Endothelial cell of umbilical vein (primary cell): ENCODE measurements at regions not wholly inside any gene's neighbourhood (a gene's known extent, or its start where the extent isn't known, plus 50 kb on each side); places are given as distances from the start of the nearest gene placed in this dataset.

Experiments used
- BruUV-seq: library from RNA; stranded (reverse); fragments of 400-500 nt; replicated peaks from 2 replicates; lab custom pipeline; 2021; lab: Mats Ljungman, UMichigan
- CTCF ChIA-PET: fragments of 300-600, 350-600 bp; sonication (Branson Sonifier 250); formaldehyde crosslinking; loops from one replicate; lab custom pipeline; 2021; ENCODE audit warnings: antibody characterized with exemption, inconsistent platforms; lab: Charles Lee
- POLR2A ChIA-PET: fragments of 300-600, 350-600 bp; sonication (Branson Sonifier 250); formaldehyde crosslinking; loops from one replicate; lab custom pipeline; 2021; ENCODE audit warnings: antibody characterized with exemption, inconsistent platforms; lab: Charles Lee
- DNase-seq: peaks from one replicate; pipeline ENCODE4 v3.0.0-alpha.2; 2011; ENCODE audit warnings: low read depth, low spot score
- FAIRE-seq: peaks from 2 replicates; lab custom pipeline; 2011; peaks lifted over from hg19 to GRCh38; lab: Jason Lieb, UNC
- H2AFZ ChIP-seq: 2 replicates; pipeline ENCODE4 v1.6.0; 2012; ENCODE audit warnings: low read depth, low read length, control low read depth, inconsistent platforms
- H3K27ac ChIP-seq: 2 replicates; pipeline ENCODE4 v1.5.1; 2011; ENCODE audit warnings: low read depth, mild to moderate bottlenecking, control low read depth, low read length, moderate library complexity; ENCODE audit not compliant: insufficient read depth
- H3K27me3 ChIP-seq, 2 experiments: 2 replicates each; pipeline versions ENCODE4 v1.6.0 to v1.6.1; 2011; ENCODE audit warnings: low read length in 2 of 2, mixed read lengths in 1 of 2; ENCODE audit not compliant: control insufficient read depth in 2 of 2, insufficient read depth in 2 of 2
- H3K36me3 ChIP-seq, 2 experiments: 2 replicates in 1 of 2; 3 replicates in 1 of 2; pipeline ENCODE4 v1.5.1; 2011; ENCODE audit warnings: low read length in 2 of 2, mild to moderate bottlenecking in 1 of 2, moderate library complexity in 1 of 2; ENCODE audit not compliant: control insufficient read depth in 2 of 2, insufficient read depth in 2 of 2; ENCODE audit errors: extremely low read depth in 1 of 2
- H3K4me1 ChIP-seq: 3 replicates; pipeline ENCODE4 v1.5.1; 2011; ENCODE audit warnings: mild to moderate bottlenecking, low read length; ENCODE audit not compliant: control insufficient read depth, insufficient read depth; ENCODE audit errors: extremely low read depth
- H3K4me2 ChIP-seq: 2 replicates; pipeline ENCODE4 v1.6.1; 2011; ENCODE audit warnings: low read length, control low read depth, mixed read lengths; ENCODE audit not compliant: insufficient read depth
- H3K4me3 ChIP-seq, 3 experiments: fragments of 200-600 bp in 1 of 3; sonication (generic), shearing (Covaris generic) in 1 of 3; replicated peaks in 1 of 3; 2 replicates each; pipeline ENCODE4 v1.5.1; 2011 to 2016; ENCODE audit warnings: control low read depth in 3 of 3, low read length in 3 of 3, mild to moderate bottlenecking in 2 of 3, inconsistent platforms in 1 of 3, low read depth in 1 of 3, moderate library complexity in 1 of 3; ENCODE audit not compliant: insufficient read depth in 1 of 3
- H3K79me2 ChIP-seq: 2 replicates; pipeline ENCODE4 v1.6.0; 2012; ENCODE audit warnings: low read length, inconsistent platforms; ENCODE audit not compliant: control insufficient read depth, insufficient read depth
- H3K9ac ChIP-seq: replicated peaks from 2 replicates; pipeline ENCODE3; 2011; ENCODE audit warnings: low read length, control low read depth; ENCODE audit not compliant: insufficient read depth; ENCODE audit errors: extremely low read depth
- H3K9me1 ChIP-seq: replicated peaks from 3 replicates; pipeline ENCODE4 v1.6.0; 2011; ENCODE audit warnings: mild to moderate bottlenecking, low read length; ENCODE audit not compliant: control insufficient read depth, insufficient read depth; ENCODE audit errors: extremely low read depth
- H3K9me3 ChIP-seq: replicated peaks from 2 replicates; pipeline ENCODE4 v1.5.1; 2012; ENCODE audit warnings: low read length, inconsistent platforms; ENCODE audit not compliant: control insufficient read depth, insufficient read depth
- H4K20me1 ChIP-seq: replicated peaks from 2 replicates; pipeline ENCODE3; 2011; ENCODE audit warnings: mild to moderate bottlenecking, low read length; ENCODE audit not compliant: control insufficient read depth, insufficient read depth; ENCODE audit errors: extremely low read depth
- EZH2 ChIP-seq: IDR thresholded peaks from 2 replicates; pipeline ENCODE4 v1.6.1; 2012; ENCODE audit warnings: borderline replicate concordance, low read depth, mild to moderate bottlenecking, moderate library complexity, low read length, inconsistent platforms; ENCODE audit not compliant: severe bottlenecking
- FOS ChIP-seq: IDR thresholded peaks from 2 replicates; pipeline ENCODE4 v1.6.1; 2011; ENCODE audit warnings: mild to moderate bottlenecking, low read length, moderate library complexity, borderline replicate concordance; ENCODE audit not compliant: insufficient read depth
- GATA2 ChIP-seq: IDR thresholded peaks from 2 replicates; pipeline ENCODE4 v1.7.0; 2011; ENCODE audit warnings: low read depth, mild to moderate bottlenecking, moderate library complexity, mixed read lengths, low read length; ENCODE audit not compliant: insufficient read length, insufficient read depth
- JUN ChIP-seq: IDR thresholded peaks from 2 replicates; pipeline ENCODE4 v1.6.1; 2011; ENCODE audit warnings: borderline replicate concordance, low read depth; ENCODE audit not compliant: insufficient read length, insufficient read depth
- MYC ChIP-seq: IDR thresholded peaks from one replicate; pipeline ENCODE4 v1.6.1; 2011; ENCODE audit warnings: mild to moderate bottlenecking, low read depth, low read length
- POLR2A ChIP-seq: IDR thresholded peaks from 2 replicates; pipeline ENCODE4 v1.6.1; 2012; ENCODE audit warnings: low read depth, mild to moderate bottlenecking, control low read depth, low read length
- POLR2AphosphoS5 ChIP-seq: IDR thresholded peaks from 2 replicates; pipeline ENCODE4 v1.6.1; 2012; ENCODE audit warnings: low read depth, mild to moderate bottlenecking, control low read depth, low read length, moderate library complexity; ENCODE audit not compliant: insufficient read depth
- dilution Hi-C: fragments of 300-500 bp; cut with MboI; formaldehyde crosslinking; loops from one replicate; pipeline ENCODE4 v1.15.0; 2019; ENCODE audit warnings: low sequenced_read_pairs; ENCODE audit not compliant: extremely low pct_ligation_motif_present
- intact Hi-C: fragments of 100-400 bp; cut with micrococcal nuclease; formaldehyde crosslinking; loops from one replicate; pipeline ENCODE4 v1.10.0; 2022
- TF ChIP-seq, protein P1 (sequence below): IDR thresholded peaks from 2 replicates; pipeline ENCODE4 v1.6.1; 2011; ENCODE audit not compliant: insufficient read depth, insufficient read length
- TF ChIP-seq, protein P2 (sequence below), 2 donors: IDR thresholded peaks; 1 replicate in 1 of 2; 2 replicates in 1 of 2; pipeline ENCODE4 v1.5.1; 2011; ENCODE audit warnings: low read length in 2 of 2, mild to moderate bottlenecking in 2 of 2, moderate library complexity in 2 of 2, control low read depth in 1 of 2, inconsistent platforms in 1 of 2, low read depth in 1 of 2; ENCODE audit not compliant: insufficient read depth in 1 of 2; ENCODE audit errors: extremely low read depth in 1 of 2

- Histone ChIP-seq H4K20me1 (no peaks in the 10 kb centered on the region), H3K9me1 (no peaks in the 10 kb centered on the region), H3K36me3 (no peaks in the 10 kb centered on the region), H3K27ac (no peak overlapping the region), H3K4me2 (no peak overlapping the region), H3K9me3 (no peaks in the 10 kb centered on the region), H2AFZ (no peak overlapping the region), H3K27me3 (peaks cover 2 to 6% of the 10 kb centered on the region in 2 experiments), H3K4me1 (no peaks in the 10 kb centered on the region), H3K9ac (no peak overlapping the region), H3K79me2 (no peaks in the 10 kb centered on the region), H3K4me3 (no peak overlapping the region)
- DNase-seq (no peak), FAIRE-seq (no peak)
- intact Hi-C loops (no loop called here), dilution Hi-C loops (no loop called here)
- BruUV-seq: no TSS peak
- TF ChIP-seq JUN (no peak), EZH2 (no peak), POLR2A (no peak), FOS (no peak), GATA2 (no peak), MYC (no peak), POLR2AphosphoS5 (no peak)
- TF ChIP-seq, protein P1, sequence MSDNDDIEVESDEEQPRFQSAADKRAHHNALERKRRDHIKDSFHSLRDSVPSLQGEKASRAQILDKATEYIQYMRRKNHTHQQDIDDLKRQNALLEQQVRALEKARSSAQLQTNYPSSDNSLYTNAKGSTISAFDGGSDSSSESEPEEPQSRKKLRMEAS: no peak
- TF ChIP-seq, protein P2, sequence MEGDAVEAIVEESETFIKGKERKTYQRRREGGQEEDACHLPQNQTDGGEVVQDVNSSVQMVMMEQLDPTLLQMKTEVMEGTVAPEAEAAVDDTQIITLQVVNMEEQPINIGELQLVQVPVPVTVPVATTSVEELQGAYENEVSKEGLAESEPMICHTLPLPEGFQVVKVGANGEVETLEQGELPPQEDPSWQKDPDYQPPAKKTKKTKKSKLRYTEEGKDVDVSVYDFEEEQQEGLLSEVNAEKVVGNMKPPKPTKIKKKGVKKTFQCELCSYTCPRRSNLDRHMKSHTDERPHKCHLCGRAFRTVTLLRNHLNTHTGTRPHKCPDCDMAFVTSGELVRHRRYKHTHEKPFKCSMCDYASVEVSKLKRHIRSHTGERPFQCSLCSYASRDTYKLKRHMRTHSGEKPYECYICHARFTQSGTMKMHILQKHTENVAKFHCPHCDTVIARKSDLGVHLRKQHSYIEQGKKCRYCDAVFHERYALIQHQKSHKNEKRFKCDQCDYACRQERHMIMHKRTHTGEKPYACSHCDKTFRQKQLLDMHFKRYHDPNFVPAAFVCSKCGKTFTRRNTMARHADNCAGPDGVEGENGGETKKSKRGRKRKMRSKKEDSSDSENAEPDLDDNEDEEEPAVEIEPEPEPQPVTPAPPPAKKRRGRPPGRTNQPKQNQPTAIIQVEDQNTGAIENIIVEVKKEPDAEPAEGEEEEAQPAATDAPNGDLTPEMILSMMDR (IDR thresholded peaks at IDR 0.05; ENCODE audit: extremely low read depth in 1 of 2, insufficient read depth in 1 of 2, low read depth in 1 of 2, low read length in 2 of 2): no peak
- POLR2A ChIA-PET: no interaction called here
- CTCF ChIA-PET: no interaction called here
These were observed 55.6 kb upstream of the KCNIP1 start for GRCh38 chr5:170448221-170448620.
